ENCODE measurements at regions not wholly inside any gene's neighbourhood (a gene's known extent, or its start where the extent isn't known, plus 50 kb on each side); places are given as distances from the start of the nearest gene placed in this dataset.

DNA sequence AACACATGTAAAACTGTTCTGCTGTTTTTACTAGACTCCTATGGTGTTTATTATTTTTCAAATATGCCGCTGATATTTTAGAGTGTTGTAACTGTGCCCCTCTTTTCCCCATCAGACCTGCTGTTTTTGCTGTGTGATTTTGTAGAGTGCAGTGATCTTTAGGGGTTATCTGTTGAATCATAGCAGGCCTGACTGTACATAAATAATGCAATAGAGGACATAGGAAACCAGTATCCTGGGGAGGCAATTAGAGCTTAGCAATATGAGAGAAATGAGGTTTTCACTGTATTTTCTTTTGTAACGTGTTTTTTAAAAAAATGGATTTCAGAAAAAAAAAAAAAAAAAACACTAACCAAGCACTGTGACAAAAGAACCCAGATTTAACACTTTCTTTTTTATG lies 662.2 kb downstream of the TOX3 start:
- H3K79me2 ChIP-seq (ENCODE audit: insufficient read depth, low read depth, low read length), result no peaks in the 10 kb centered on the region
- intact Hi-C loops (cut with micrococcal nuclease; ENCODE audit: unreplicated experiment), result no loop called here
- no peak overlapping the region for H2AFZ ChIP-seq (ENCODE audit: low read length)
- no peak for DNase-seq (ENCODE audit: low spot score)
- ChIA-PET CTCF (ENCODE audit: unreplicated experiment) (no interaction called here), POLR2A (interaction anchor here (0.5 kb wide), 1 partner anchor 624 kb away, joined by 3 read pairs; no protein-coding TSS in a partner anchor)
- no TSS peak for BruUV-seq (replicated peaks)
- H3K9me3 ChIP-seq (ENCODE audit: low read length), result no peaks in the 10 kb centered on the region
- no peaks in the 10 kb centered on the region for H3K36me3 ChIP-seq (ENCODE audit: insufficient read depth, low read length)
- H4K20me1 ChIP-seq (ENCODE audit: insufficient read depth, low read length), result no peaks in the 10 kb centered on the region
- no peaks in the 10 kb centered on the region for H3K9me2 ChIP-seq (ENCODE audit: insufficient read depth, low read length)
- H3K4me3 ChIP-seq (ENCODE audit: low read depth, low read length, poor library complexity, severe bottlenecking), result no peak overlapping the region
- H3K4me2 ChIP-seq (ENCODE audit: low read length), result no peak overlapping the region
- H3K27ac ChIP-seq (ENCODE audit: low read depth, low read length, poor library complexity, severe bottlenecking), result no peak overlapping the region
- no peak for TF ChIP-seq EZH2phosphoT487 (IDR thresholded peaks at IDR 0.05; ENCODE audit: borderline replicate concordance, low read depth, low read length)
- TF ChIP-seq, protein P1, sequence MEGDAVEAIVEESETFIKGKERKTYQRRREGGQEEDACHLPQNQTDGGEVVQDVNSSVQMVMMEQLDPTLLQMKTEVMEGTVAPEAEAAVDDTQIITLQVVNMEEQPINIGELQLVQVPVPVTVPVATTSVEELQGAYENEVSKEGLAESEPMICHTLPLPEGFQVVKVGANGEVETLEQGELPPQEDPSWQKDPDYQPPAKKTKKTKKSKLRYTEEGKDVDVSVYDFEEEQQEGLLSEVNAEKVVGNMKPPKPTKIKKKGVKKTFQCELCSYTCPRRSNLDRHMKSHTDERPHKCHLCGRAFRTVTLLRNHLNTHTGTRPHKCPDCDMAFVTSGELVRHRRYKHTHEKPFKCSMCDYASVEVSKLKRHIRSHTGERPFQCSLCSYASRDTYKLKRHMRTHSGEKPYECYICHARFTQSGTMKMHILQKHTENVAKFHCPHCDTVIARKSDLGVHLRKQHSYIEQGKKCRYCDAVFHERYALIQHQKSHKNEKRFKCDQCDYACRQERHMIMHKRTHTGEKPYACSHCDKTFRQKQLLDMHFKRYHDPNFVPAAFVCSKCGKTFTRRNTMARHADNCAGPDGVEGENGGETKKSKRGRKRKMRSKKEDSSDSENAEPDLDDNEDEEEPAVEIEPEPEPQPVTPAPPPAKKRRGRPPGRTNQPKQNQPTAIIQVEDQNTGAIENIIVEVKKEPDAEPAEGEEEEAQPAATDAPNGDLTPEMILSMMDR (conservative IDR thresholded peaks at IDR 0.05; ENCODE audit: low read length), result no peak
- no peaks in the 10 kb centered on the region for H3K4me1 ChIP-seq (ENCODE audit: insufficient read depth, low read length, poor library complexity, severe bottlenecking)

DNA sequence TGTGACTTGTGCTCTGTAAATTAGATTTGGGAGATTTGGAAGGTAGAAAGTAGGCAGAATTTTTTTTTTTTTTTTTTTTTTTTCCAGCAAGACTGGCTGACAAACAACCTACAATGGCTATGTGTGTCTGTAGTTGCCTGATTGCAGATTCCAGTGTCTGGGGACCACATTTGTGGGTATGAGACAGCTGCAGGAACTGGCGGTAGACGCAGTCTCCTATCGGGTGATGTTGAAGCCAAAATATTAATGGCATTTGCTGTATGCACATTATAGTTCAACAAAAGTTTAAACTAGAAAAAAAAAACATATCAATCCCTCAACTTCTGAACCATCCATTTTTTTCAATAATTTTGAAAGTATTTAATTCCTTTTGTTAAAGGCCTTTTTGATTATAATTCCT lies 665.2 kb downstream of the TOX3 start:
- POLR2A ChIA-PET, result no interaction called here
- no peaks in the 10 kb centered on the region for H3K79me2 ChIP-seq (ENCODE audit: insufficient read depth, low read depth, low read length)
- no peaks in the 10 kb centered on the region for H3K9me2 ChIP-seq (ENCODE audit: insufficient read depth, low read length)
- CTCF ChIA-PET (ENCODE audit: unreplicated experiment), result no interaction called here
- H3K4me2 ChIP-seq (ENCODE audit: low read length), result no peak overlapping the region
- TF ChIP-seq EZH2phosphoT487 (IDR thresholded peaks at IDR 0.05; ENCODE audit: borderline replicate concordance, low read depth, low read length), result no peak
- TF ChIP-seq, protein P1 (conservative IDR thresholded peaks at IDR 0.05; ENCODE audit: low read length), result no peak
- intact Hi-C loops (cut with micrococcal nuclease; ENCODE audit: unreplicated experiment), result no loop called here
- no peak overlapping the region for H3K27ac ChIP-seq (ENCODE audit: low read depth, low read length, poor library complexity, severe bottlenecking)
- H3K4me3 ChIP-seq (ENCODE audit: low read depth, low read length, poor library complexity, severe bottlenecking), result no peak overlapping the region
- DNase-seq (ENCODE audit: low spot score), result no peak
- H3K36me3 ChIP-seq (ENCODE audit: insufficient read depth, low read length), result no peaks in the 10 kb centered on the region
- no peak overlapping the region for H2AFZ ChIP-seq (ENCODE audit: low read length)
- no TSS peak for BruUV-seq (replicated peaks)
- H3K9me3 ChIP-seq (ENCODE audit: low read length), result no peaks in the 10 kb centered on the region
- no peaks in the 10 kb centered on the region for H4K20me1 ChIP-seq (ENCODE audit: insufficient read depth, low read length)
- no peaks in the 10 kb centered on the region for H3K4me1 ChIP-seq (ENCODE audit: insufficient read depth, low read length, poor library complexity, severe bottlenecking)

DNA sequence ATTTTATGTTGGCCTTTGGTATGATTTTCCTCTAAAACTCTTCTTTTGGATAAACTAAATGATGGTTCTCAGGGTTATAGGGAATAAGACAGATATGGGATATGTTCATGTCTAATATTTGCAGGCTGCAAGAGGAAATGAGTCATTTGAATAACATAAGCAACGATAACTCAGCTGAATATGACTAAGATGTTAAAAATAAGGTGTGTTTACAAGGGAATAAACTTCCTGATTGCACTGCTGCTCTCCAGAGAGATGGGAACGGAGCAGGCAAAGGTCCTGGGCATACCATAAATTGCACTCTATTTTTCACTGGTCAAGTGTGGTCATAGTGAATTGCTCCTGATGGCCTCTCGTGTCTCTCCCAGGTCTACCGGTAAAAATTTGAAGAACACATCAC lies 666.2 kb downstream of the TOX3 start:
- Histone ChIP-seq H3K4me2 (ENCODE audit: low read length) (no peak overlapping the region), H3K4me3 (ENCODE audit: low read depth, low read length, poor library complexity, severe bottlenecking) (no peak overlapping the region), H3K36me3 (ENCODE audit: insufficient read depth, low read length) (no peaks in the 10 kb centered on the region), H3K79me2 (ENCODE audit: insufficient read depth, low read depth, low read length) (no peaks in the 10 kb centered on the region), H2AFZ (ENCODE audit: low read length) (no peak overlapping the region), H3K9me2 (ENCODE audit: insufficient read depth, low read length) (no peaks in the 10 kb centered on the region), H3K27ac (ENCODE audit: low read depth, low read length, poor library complexity, severe bottlenecking) (no peak overlapping the region), H3K4me1 (ENCODE audit: insufficient read depth, low read length, poor library complexity, severe bottlenecking) (no peaks in the 10 kb centered on the region), H4K20me1 (ENCODE audit: insufficient read depth, low read length) (no peaks in the 10 kb centered on the region), H3K9me3 (ENCODE audit: low read length) (no peaks in the 10 kb centered on the region)
- intact Hi-C loops (cut with micrococcal nuclease; ENCODE audit: unreplicated experiment), result no loop called here
- POLR2A ChIA-PET, result no interaction called here
- BruUV-seq (replicated peaks), result no TSS peak
- no peak for TF ChIP-seq EZH2phosphoT487 (IDR thresholded peaks at IDR 0.05; ENCODE audit: borderline replicate concordance, low read depth, low read length)
- TF ChIP-seq, protein P1 (conservative IDR thresholded peaks at IDR 0.05; ENCODE audit: low read length), result no peak
- CTCF ChIA-PET (ENCODE audit: unreplicated experiment), result no interaction called here
- no peak for DNase-seq (ENCODE audit: low spot score)

Data from OCI-LY7 (cell line).